Renal cortical epithelial cell (primary cell): ENCODE measurements at regions not wholly inside any gene's neighbourhood (a gene's known extent, or its start where the extent isn't known, plus 50 kb on each side); places are given as distances from the start of the nearest gene placed in this dataset.

ENCODE experiments used
- DNase-seq: peaks from one replicate; pipeline ENCODE4 v3.0.0-alpha.2; 2011; ENCODE audit warnings: low read depth

- DNase-seq, result no peak
Observed at GRCh38 chr10:81784111-81784597, 90.8 kb upstream of the NRG3 start.

- DNase-seq, result no peak
Observed at GRCh38 chr10:81792729-81793128, 82.3 kb upstream of the NRG3 start.

GRCh38 chr10:81806842-81807241 is 68.2 kb upstream of the NRG3 start:
- DNase-seq, result no peak

- peak; percentile 0 for DNase-seq
Observed at GRCh38 chr10:81814842-81815241, 60.2 kb upstream of the NRG3 start.

- no peak for DNase-seq
Observed at GRCh38 chr10:81817596-81818170, 57.3 kb upstream of the NRG3 start.

GRCh38 chr10:81820418-81820817 is 54.6 kb upstream of the NRG3 start:
- DNase-seq, result peak; percentile 50
